ENCODE measurements at regions not wholly inside any gene's neighbourhood (a gene's known extent, or its start where the extent isn't known, plus 50 kb on each side); places are given as distances from the start of the nearest gene placed in this dataset.

DNA sequence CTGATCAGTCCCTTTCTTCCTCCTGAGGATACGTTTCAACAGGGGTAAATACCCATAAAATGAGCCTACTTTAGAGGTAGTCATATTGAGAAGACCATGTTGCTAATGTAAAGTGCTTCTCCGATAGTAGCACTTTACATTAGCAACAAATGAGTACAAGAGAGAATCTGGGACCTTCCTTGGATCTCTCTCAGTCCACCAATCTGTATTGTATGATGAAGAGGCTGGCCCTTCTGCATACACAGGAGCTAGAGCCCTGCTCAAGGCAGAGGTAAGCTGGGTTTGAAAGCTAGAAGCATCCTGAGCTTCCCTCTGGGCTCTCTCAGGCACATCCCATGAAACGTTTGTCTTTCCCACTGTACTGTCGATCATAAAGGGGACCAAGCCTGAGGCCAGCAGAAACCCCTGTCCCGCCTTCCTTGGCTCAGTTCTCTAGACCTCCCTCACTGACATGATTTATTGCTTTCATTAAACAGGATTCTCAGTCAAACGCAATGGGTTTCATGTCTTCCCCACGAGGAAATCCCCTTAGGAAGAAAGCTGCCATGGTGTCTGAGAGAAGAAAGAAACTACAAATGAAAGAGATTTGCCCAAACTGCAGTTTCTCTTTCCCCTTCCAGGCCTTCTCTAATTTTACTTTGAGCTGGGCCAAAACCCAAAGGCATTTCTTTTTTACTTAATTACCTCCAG, 62.8 kb upstream of the BCAR3 start:
- no peak for DNase-seq

DNA sequence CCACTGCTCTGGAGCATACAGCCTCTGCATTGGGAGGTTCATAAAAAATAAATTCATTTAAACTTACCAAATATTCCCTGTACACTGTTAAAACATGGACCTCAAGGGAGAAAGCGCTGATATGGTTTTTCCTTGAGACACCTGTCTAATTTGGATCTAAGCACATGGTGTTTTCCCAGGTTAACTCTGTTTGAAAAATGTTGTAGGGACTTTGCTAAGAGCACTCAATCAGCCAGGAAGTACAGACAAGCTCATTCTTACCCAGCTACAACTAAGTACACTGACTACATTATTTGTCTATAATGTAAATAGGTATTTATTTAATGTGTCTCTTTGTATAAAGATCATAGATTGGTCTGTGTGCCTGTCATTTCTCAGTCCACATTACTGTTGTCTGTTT, 61.8 kb upstream of the BCAR3 start:
- no peak for DNase-seq

DNA sequence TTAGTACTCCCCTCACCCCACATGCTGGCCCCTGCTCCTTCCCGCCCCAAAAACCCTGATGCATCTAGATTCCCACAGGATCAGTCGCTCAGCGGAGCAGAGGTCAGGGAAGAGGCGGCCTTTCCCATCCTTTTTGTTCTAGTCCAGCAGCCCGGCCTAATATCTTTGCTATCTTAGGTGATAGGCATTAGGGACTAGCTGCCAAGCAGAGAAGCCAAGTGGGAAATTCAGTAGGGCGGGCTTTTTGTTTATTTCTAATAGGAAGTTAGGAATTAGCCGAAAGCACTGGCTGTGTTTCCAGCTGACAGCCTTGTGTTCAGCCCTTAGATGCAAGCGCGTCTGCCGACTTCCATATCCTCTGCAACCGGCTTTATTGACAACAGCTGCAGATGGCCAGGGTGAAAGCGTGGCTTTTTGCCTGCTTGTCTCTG, 59.0 kb upstream of the BCAR3 start:
- DNase-seq: peak; percentile 35 to 72

DNA sequence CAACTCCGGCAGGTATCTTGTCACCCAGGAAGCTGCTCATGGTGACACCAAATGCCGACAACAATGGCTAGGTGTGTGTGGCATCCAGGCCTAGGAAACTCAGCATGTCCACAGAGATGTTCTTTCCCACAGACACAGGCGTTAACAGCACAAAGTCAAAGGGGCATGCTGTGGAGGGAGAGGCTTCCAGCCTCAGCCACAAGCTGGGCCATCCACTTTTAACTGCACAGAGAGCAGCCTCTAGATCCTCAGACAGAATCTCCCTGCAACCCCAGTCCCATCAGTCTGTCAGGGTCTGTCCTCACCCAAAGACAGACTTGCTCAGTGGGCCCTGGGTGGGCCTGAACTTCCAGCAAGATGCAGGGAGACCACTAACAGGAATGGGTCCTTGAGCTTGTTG, 58.5 kb upstream of the BCAR3 start:
- DNase-seq: no peak

DNA sequence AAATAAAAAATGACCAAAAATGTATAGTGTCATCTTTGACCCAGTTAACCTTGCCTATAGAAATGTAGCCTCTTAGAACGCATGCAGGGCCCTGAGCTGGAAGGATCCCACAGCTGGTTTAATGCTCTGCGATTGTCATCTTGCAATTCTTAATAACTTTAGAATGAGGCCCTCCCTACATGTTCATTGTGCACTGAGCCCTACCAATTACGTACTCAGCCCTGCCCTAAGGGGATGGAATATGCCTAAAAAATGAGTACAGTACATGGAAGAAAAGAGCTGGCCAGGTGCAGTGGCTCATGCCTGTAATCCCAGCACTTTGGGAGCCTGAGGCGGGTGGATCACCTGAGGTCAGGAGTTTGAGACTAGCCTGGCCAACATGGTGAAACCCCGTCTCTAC, 57.8 kb upstream of the BCAR3 start:
- DNase-seq: peak in 1 of 2 experiments; percentile 2

DNA sequence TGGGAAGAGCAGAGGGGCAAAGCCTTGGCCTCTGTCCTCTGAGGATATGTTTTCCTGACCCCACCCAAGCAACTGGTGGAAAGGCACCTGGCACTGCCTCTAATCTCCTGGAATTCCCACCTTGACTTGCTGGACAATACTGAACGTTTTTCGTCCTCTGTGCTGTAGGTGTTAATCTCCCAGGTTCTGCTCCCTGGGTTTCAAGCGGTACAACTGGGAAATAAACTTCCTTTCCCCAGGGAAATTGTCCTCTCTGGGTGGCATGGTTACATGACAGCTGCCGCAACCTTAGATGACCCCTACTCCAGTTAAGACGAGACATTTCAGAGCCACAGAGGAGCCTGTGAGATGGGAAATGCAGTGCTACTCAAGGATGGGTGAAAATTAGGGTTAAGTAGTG, 57.3 kb upstream of the BCAR3 start:
- peak; percentile 7 to 41 for DNase-seq

DNA sequence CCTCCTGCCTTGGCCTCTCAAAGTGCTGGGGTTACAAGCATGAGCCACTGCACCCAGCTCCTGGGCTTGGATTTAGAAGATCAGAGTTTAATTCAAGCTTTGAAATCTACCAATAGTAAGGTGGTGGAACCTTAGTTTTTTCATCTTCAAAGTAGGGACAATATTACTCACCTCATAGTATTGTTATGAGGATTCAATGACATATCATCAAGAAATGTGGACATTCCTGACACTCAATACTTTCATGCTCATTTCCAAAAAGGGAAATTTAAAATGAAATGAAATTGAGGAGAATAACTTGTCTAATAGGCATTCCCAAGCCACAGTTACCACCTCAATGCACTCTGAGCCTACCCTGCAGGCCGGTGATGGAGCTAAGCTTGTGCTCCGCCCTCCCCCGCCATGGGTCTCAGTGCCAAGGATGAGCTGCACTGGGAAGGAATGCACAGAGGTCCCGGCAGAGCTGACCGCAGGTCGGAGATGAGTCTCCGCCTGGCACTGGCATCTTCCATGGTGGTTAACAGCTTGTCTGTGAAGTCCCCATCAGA, 56.5 kb upstream of the BCAR3 start:
- DNase-seq: no peak

DNA sequence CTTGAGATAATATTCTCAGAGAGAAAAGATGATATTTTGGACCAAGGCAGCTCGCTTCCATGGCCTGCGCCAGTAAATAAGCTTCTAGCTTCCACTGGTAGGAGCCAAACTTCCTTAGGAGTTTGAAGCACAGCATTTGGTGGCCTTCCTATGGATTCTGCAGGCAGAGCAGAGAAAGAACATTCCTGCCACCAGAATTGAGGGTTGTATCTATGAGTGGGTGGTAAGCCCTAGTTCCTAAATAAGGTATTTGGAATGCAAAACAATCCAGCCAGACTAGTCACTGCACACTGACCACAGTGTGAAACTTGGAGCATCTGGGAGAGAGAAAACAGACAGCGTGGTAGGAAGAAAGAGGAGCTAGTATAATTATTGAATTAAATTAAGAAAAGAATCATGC, 54.1 kb upstream of the BCAR3 start:
- no peak for DNase-seq

DNA sequence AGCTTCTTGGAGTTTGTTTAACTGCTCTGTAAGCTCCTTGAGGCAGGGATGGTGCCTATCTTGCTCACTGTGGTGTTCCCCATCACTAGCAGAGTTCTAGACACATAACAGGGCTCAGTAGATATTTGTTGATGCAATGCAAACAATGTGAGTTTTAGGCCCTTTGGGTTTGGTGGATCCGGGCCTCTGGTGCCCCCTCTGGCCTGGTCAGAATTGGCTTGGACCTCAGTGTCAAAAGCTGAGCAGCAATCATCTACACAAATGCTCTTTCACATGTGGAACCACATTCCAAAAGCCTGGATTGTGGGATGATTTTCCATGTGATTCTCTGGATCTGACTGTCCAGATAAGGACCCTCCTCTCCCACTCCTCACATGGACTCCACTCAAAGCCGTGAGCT, 53.4 kb upstream of the BCAR3 start:
- no peak for DNase-seq

DNA sequence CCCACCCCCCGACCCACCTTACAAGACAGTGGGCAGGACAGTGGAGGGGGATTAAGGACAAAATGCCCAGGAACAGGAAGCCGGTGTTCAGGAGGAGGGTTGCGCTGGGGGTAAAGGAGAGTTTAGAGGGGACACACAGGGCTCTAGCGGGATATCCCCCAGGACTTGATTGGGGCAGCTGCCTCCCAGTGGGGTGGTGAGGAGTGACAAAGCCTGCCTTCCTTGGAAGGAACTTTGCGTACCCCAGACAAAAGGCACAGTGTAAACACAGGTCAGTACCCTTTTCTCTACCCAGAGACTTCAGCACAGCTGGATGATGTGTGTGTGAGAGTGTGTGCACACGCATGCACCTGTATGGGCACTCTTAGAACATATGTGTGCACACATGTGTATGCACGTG, 51.7 kb upstream of the BCAR3 start:
- DNase-seq: no peak

DNA sequence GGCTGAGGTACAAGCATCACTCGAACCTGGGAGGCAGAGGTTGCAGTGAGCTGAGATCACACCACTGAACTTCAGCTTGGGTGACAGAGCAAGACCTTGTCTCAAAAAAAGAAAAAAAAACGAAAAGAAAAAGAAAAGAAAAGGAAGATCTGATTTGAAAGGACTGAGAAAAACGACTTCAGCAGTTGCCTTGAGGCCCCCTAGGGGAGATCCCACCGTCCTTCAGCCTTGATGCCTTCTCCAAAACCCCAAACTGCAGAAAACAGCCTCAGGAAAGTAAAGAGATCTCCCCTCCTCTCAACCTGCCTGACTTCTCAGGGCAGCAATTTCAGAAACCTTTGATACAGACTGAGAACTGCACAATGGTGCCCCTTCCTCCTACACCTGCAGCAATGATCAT, 50.9 kb upstream of the BCAR3 start:
- no peak for DNase-seq

Data from NCI-H524 (cell line).